Activated CD4-positive, alpha-beta T cell treated with anti-CD3 and anti-CD28 coated beads, Interleukin-2, amount 10 ng/mL, durations not matched to agents 7 days and 5 days (primary cell): ENCODE measurements at regions not wholly inside any gene's neighbourhood (a gene's known extent, or its start where the extent isn't known, plus 50 kb on each side); places are given as distances from the start of the nearest gene placed in this dataset.

Experiments used
- CTCF ChIA-PET: fragments of 350-600 bp; sonication (Branson Sonifier 250); formaldehyde crosslinking; loops from one replicate; lab custom pipeline; 2021; ENCODE audit warnings: antibody characterized with exemption; lab: Charles Lee
- POLR2A ChIA-PET: fragments of 350-600 bp; sonication (Branson Sonifier 250); formaldehyde crosslinking; loops from one replicate; lab custom pipeline; 2021; ENCODE audit warnings: antibody characterized with exemption; lab: Charles Lee
- DNase-seq: peaks from one replicate; pipeline ENCODE4 v3.0.0-alpha.2; 2020
- H3K27ac Mint-ChIP-seq: one replicate; pipeline ENCODE4 v1.8.0; 2021; ENCODE audit warnings: mild to moderate bottlenecking, moderate library complexity, mixed read lengths
- H3K27me3 Mint-ChIP-seq: one replicate; pipeline ENCODE4 v1.8.0; 2021; ENCODE audit warnings: mixed read lengths
- H3K36me3 Mint-ChIP-seq: one replicate; pipeline ENCODE4 v1.8.0; 2021; ENCODE audit warnings: low read depth, mixed read lengths
- H3K4me1 Mint-ChIP-seq: one replicate; pipeline ENCODE4 v1.8.0; 2021; ENCODE audit warnings: mixed read lengths
- H3K4me3 Mint-ChIP-seq: one replicate; pipeline ENCODE4 v1.8.0; 2021; ENCODE audit warnings: mild to moderate bottlenecking, moderate library complexity, mixed read lengths
- H3K9me3 Mint-ChIP-seq: one replicate; pipeline ENCODE4 v1.8.0; 2021; ENCODE audit warnings: mixed read lengths

GRCh38 chr11:39972461-39972860, 1487.0 kb downstream of the LRRC4C start:
- POLR2A ChIA-PET, result no interaction called here
- no peak overlapping the region for H3K4me3 Mint-ChIP-seq
- no peaks in the 10 kb centered on the region for H3K4me1 Mint-ChIP-seq
- H3K36me3 Mint-ChIP-seq, result no peaks in the 10 kb centered on the region
- no peak overlapping the region for H3K27ac Mint-ChIP-seq
- DNase-seq, result no peak
- CTCF ChIA-PET, result no interaction called here
- peaks cover 9% of the 10 kb centered on the region for H3K9me3 Mint-ChIP-seq
- H3K27me3 Mint-ChIP-seq, result no peaks in the 10 kb centered on the region

DNA sequence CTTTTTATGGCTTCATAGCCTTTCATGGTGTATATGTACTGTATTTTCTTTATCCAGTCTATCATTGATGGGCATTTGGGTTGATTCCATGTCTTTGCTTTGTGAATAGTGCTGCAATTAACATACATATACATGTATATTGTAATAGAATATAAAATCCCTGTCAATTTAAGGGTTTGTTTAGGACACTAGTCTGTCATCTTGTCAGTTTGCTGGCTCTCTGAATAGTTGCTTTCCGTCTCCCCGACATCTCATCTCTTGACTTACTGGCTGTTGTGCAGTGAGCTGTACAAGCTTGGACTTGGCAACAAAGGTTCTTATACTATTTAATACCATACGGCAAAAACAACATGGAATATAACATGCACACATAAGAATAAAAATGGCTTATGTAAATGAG, 1487.5 kb downstream of the LRRC4C start:
- Mint-ChIP-seq H3K36me3 (no peaks in the 10 kb centered on the region), H3K4me3 (no peak overlapping the region), H3K4me1 (no peaks in the 10 kb centered on the region), H3K27ac (no peak overlapping the region), H3K27me3 (no peaks in the 10 kb centered on the region), H3K9me3 (peaks cover 9% of the 10 kb centered on the region)
- ChIA-PET POLR2A (no interaction called here), CTCF (no interaction called here)
- no peak for DNase-seq

DNA sequence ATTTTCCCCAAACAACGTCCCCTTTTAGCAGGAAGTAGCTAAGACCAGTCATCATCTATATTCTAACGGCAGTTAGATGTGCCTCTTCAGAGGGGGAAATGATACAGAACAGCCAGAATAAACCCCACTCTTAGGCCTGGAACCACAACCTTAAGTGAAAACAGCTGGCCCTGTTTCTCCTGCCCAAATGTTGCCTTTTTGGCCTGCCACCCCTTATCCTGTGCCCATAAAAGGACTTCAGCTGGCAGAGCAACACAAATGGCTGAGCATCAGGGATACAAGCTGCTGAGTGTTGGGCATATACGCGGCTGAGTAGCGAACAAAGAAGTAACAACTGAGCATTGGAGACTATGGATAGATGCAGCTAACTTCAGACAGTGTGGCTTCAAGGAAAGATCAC, 1491.4 kb downstream of the LRRC4C start:
- Mint-ChIP-seq H3K36me3 (no peaks in the 10 kb centered on the region), H3K4me1 (no peaks in the 10 kb centered on the region), H3K9me3 (peaks cover 20% of the 10 kb centered on the region), H3K4me3 (no peak overlapping the region), H3K27ac (no peak overlapping the region), H3K27me3 (no peaks in the 10 kb centered on the region)
- DNase-seq, result no peak
- ChIA-PET POLR2A (no interaction called here), CTCF (no interaction called here)

DNA sequence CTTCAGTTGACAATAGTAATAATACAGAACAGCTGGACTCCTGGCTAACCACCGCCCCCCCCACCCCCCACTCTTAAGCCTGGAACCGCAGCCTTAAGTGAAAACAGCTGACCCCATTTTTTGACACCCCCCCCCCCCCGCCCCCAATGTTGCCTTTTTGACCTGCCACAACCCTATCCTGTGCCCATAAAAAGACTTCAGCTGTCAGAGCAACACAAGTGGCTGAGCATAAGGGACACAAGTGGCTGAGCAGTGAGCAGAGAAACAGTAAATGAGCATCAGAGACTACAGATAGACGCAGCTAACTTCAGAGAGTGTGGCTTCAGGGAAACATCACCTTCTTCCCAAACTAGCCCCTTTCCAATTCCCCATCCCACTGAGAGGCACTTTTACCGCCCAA, 1493.8 kb downstream of the LRRC4C start:
- Mint-ChIP-seq H3K27me3 (no peaks in the 10 kb centered on the region), H3K4me1 (no peaks in the 10 kb centered on the region), H3K36me3 (no peaks in the 10 kb centered on the region), H3K4me3 (no peak overlapping the region), H3K27ac (no peak overlapping the region), H3K9me3 (peaks cover 23% of the 10 kb centered on the region)
- DNase-seq, result no peak
- ChIA-PET POLR2A (no interaction called here), CTCF (no interaction called here)

GRCh38 chr11:39960206-39960605, 1499.2 kb downstream of the LRRC4C start:
- Mint-ChIP-seq H3K9me3 (peaks cover 8% of the 10 kb centered on the region), H3K27ac (no peak overlapping the region), H3K4me1 (no peaks in the 10 kb centered on the region), H3K27me3 (no peaks in the 10 kb centered on the region), H3K36me3 (no peaks in the 10 kb centered on the region), H3K4me3 (no peak overlapping the region)
- POLR2A ChIA-PET, result no interaction called here
- CTCF ChIA-PET, result no interaction called here
- no peak for DNase-seq

DNA sequence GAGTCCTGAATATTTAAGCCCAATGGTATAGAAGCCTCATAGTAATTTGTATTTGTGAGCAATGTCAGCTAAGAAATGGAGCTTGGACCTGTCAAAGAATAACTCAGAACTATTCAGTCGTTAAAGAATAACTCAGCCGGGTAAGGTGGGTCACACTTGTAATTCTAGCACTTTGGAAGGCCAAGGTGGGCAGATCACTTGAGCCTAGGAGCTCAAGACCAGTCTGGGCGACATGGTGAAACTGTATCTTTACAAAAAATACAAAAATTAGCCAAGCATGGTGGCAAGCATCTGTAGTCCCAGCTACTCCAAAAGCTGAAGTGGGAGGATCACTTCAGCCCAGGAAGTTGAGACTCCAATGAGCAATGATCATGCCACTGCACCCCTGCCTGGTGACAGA, 1526.5 kb downstream of the LRRC4C start:
- H3K9me3 Mint-ChIP-seq, result peaks cover 20% of the 10 kb centered on the region
- CTCF ChIA-PET, result no interaction called here

DNA sequence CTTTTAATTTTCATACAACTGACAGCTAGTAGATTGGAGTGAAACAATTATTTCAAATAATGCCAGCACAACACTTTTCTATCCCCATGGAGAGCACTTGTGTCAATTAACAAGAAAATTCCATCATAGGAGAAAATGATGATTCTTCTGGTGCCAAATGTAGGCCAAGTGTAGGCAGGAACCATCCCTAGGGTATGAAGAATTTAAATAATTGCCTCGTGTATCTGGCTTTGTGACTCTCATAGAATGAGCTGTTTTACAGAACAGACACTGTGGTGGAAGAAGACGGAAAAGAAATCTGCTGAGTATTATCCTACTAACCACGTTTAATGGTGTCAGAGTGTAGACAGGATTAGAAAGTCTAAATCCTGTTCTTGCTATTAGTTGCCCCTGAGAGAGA, 1542.2 kb downstream of the LRRC4C start:
- CTCF ChIA-PET, result no interaction called here

More for the DNA sequence above, 1526.5 kb downstream of the LRRC4C start:
- Mint-ChIP-seq H3K4me3 (no peak overlapping the region), H3K27me3 (no peaks in the 10 kb centered on the region), H3K36me3 (no peaks in the 10 kb centered on the region), H3K27ac (no peak overlapping the region), H3K4me1 (no peaks in the 10 kb centered on the region)
- DNase-seq, result no peak
- POLR2A ChIA-PET, result no interaction called here

DNA sequence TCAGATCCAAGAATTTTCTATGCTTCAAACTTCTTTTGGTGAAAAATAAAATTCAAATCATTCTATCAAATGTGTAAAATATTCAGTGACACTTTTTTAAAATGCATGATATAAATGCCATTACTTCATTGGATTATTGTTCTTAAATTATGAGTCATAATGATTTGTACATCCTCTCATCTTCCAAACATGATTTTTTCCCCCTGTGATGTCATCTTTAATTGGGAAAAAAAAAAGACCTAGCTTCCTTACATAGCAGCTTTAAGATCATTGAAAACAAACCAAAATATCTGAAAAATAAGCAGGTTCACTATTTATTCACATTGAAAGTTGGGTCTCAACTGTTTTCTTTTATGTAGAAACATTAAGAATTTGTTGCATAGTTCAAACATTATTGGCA, 1549.4 kb downstream of the LRRC4C start:
- ChIA-PET POLR2A (no interaction called here), CTCF (no interaction called here)
- no peak overlapping the region for H3K4me3 Mint-ChIP-seq
- H3K36me3 Mint-ChIP-seq, result no peaks in the 10 kb centered on the region
- no peaks in the 10 kb centered on the region for H3K27me3 Mint-ChIP-seq
- DNase-seq, result no peak
- no peak overlapping the region for H3K27ac Mint-ChIP-seq
- H3K4me1 Mint-ChIP-seq, result no peaks in the 10 kb centered on the region
- H3K9me3 Mint-ChIP-seq, result peaks cover 12% of the 10 kb centered on the region

More for the DNA sequence above, 1542.2 kb downstream of the LRRC4C start:
- no peaks in the 10 kb centered on the region for H3K4me1 Mint-ChIP-seq
- H3K36me3 Mint-ChIP-seq, result no peaks in the 10 kb centered on the region
- H3K27ac Mint-ChIP-seq, result no peak overlapping the region
- H3K27me3 Mint-ChIP-seq, result no peaks in the 10 kb centered on the region
- H3K9me3 Mint-ChIP-seq, result peaks cover 19% of the 10 kb centered on the region
- H3K4me3 Mint-ChIP-seq, result no peak overlapping the region
- DNase-seq, result no peak
- POLR2A ChIA-PET, result no interaction called here

GRCh38 chr11:39860931-39861330, 1598.5 kb downstream of the LRRC4C start:
- H3K9me3 Mint-ChIP-seq, result peaks cover 8% of the 10 kb centered on the region
- DNase-seq, result no peak
- H3K4me1 Mint-ChIP-seq, result no peaks in the 10 kb centered on the region
- H3K27me3 Mint-ChIP-seq, result no peaks in the 10 kb centered on the region
- no peak overlapping the region for H3K4me3 Mint-ChIP-seq
- POLR2A ChIA-PET, result no interaction called here
- CTCF ChIA-PET, result no interaction called here
- H3K27ac Mint-ChIP-seq, result no peak overlapping the region
- no peaks in the 10 kb centered on the region for H3K36me3 Mint-ChIP-seq

GRCh38 chr11:39817241-39817640, 1642.2 kb downstream of the LRRC4C start:
- H3K27me3 Mint-ChIP-seq, result no peaks in the 10 kb centered on the region
- no peak overlapping the region for H3K4me3 Mint-ChIP-seq
- no peaks in the 10 kb centered on the region for H3K4me1 Mint-ChIP-seq
- no peak for DNase-seq
- peaks cover 35% of the 10 kb centered on the region for H3K9me3 Mint-ChIP-seq
- POLR2A ChIA-PET, result no interaction called here
- no peak overlapping the region for H3K27ac Mint-ChIP-seq
- no peaks in the 10 kb centered on the region for H3K36me3 Mint-ChIP-seq
- CTCF ChIA-PET, result no interaction called here

- H3K9me3 Mint-ChIP-seq, result peaks cover 25% of the 10 kb centered on the region
- H3K27me3 Mint-ChIP-seq, result no peaks in the 10 kb centered on the region
- H3K36me3 Mint-ChIP-seq, result no peaks in the 10 kb centered on the region
- no peak for DNase-seq
- ChIA-PET CTCF (no interaction called here), POLR2A (interaction anchor here (0.7 kb wide), 1 partner anchor 63 kb away, joined by 3 read pairs; no protein-coding TSS in a partner anchor)
- H3K27ac Mint-ChIP-seq, result no peak overlapping the region
- H3K4me1 Mint-ChIP-seq, result no peaks in the 10 kb centered on the region
- no peak overlapping the region for H3K4me3 Mint-ChIP-seq
These were observed 1649.1 kb downstream of the LRRC4C start for GRCh38 chr11:39810358-39810757.

GRCh38 chr11:39809833-39810232, 1649.6 kb downstream of the LRRC4C start:
- Mint-ChIP-seq H3K4me1 (no peaks in the 10 kb centered on the region), H3K36me3 (no peaks in the 10 kb centered on the region), H3K27ac (no peak overlapping the region), H3K9me3 (peaks cover 20% of the 10 kb centered on the region), H3K4me3 (no peak overlapping the region), H3K27me3 (no peaks in the 10 kb centered on the region)
- ChIA-PET POLR2A (no interaction called here), CTCF (no interaction called here)
- DNase-seq, result no peak

GRCh38 chr11:39807904-39808303, 1651.5 kb downstream of the LRRC4C start:
- Mint-ChIP-seq H3K27ac (no peak overlapping the region), H3K4me3 (no peak overlapping the region), H3K9me3 (peaks cover 15% of the 10 kb centered on the region), H3K4me1 (no peaks in the 10 kb centered on the region), H3K27me3 (no peaks in the 10 kb centered on the region), H3K36me3 (no peaks in the 10 kb centered on the region)
- no peak for DNase-seq
- CTCF ChIA-PET, result no interaction called here
- POLR2A ChIA-PET, result no interaction called here

DNA sequence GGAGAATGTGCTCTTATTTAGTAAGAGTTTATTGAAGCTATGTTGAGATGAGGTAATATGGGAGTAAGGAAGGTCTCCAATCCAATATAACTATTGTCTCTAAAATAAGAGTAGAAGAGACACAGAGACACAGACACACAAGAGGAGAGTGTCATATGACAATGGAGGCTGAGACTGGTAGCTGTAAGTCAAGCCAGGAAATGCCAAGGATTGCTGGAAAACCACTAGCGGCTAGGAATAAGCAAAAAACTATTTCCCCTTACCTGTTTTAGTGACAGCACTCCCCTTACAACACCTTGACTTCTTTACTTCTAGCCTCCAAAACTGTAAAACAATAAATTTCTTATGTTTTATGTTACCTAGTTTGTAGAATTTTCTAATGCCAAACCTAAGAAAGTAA, 1652.8 kb downstream of the LRRC4C start:
- DNase-seq, result no peak
- no peaks in the 10 kb centered on the region for H3K36me3 Mint-ChIP-seq
- peaks cover 10% of the 10 kb centered on the region for H3K9me3 Mint-ChIP-seq
- H3K27me3 Mint-ChIP-seq, result no peaks in the 10 kb centered on the region
- no peak overlapping the region for H3K4me3 Mint-ChIP-seq
- ChIA-PET POLR2A (no interaction called here), CTCF (no interaction called here)
- no peaks in the 10 kb centered on the region for H3K4me1 Mint-ChIP-seq
- H3K27ac Mint-ChIP-seq, result no peak overlapping the region
